DMS 273 (cell line): ENCODE measurements at regions not wholly inside any gene's neighbourhood (a gene's known extent, or its start where the extent isn't known, plus 50 kb on each side); places are given as distances from the start of the nearest gene placed in this dataset.
"Not testable (repeated sequence)": the region's sequence is repeated elsewhere in the genome, so short reads cannot be mapped to it uniquely, and the experiment has no call there.

ENCODE experiments used
- DNase-seq: peaks from one replicate; lab custom pipeline; 2025; ENCODE audit not compliant: unreplicated experiment; lab: John Stamatoyannopoulos, UW

DNA sequence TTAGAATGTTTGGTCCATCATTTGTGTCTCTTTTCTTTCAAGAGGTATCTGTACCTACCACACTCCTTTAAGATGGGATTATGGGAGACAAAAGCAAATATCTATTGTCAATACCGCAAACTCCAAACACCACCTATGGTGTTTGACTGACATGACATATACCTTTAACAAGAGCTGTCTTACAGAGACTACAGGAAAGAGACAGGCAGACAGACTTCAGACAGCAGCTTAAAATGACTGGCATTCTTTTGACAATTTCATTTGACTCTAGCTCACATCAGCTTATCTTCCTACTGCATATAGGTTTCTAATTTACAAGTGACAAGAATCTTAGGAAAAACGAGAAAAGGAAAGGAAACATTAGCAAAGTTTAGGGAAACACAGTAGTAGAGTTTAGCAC lies 256.0 kb upstream of the TFAP2D start:
- no peak for DNase-seq

DNA sequence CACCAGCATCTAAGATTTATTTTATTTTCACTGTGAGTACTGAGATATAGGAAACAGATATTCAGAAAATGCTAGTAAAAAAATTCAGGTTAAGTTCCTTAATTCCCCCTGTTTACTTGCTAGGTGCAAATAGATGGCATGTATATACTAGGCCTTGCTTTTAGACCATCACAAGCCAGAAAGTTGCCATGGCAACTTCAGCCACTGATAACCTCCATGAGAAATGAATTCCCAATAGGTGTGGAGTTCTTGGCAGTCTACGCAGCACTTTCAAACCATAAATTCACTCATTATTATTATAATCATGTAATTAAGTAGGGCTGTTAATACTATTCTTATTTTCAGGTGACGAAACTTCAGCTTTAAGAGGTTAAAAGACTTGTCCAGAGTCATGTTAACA lies 251.6 kb upstream of the TFAP2D start:
- DNase-seq: no peak

DNA sequence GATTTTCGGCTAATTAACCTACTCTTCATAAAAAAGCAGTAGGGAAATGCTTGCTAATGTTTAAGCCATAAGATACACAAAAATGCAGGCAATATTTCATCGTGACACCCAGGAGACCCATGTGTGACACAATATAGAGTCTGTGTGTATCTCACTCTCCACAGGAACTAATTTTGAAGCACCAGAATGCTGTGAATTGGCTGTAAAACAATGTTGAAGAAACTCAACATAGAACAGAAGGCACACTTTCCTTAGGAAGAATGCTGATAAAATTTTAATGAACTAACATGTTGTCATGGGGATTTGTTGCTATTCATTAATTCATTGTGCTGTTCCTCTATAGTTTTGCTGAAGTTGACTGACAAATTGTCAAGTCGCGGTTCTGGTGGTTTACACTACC lies 249.4 kb upstream of the TFAP2D start:
- no peak for DNase-seq

DNA sequence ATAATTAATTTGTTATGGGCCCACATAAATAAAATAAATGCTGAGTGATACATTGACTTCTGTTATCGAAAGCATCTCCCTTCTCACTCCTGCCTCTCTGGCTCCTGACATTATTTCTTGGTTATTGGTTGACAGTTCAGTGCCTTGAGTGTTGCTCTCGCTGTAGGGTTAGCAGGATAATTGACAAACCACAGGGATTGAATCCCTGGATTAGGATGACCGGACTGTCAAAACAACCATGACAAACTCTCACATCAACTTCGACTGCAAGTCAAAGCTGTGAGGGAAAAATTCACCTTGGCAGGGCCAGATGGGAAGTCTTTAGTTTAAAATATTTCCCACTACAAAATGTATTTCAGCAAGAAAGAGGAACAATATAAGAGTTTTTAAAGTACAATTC lies 245.4 kb upstream of the TFAP2D start:
- DNase-seq: no peak

DNA sequence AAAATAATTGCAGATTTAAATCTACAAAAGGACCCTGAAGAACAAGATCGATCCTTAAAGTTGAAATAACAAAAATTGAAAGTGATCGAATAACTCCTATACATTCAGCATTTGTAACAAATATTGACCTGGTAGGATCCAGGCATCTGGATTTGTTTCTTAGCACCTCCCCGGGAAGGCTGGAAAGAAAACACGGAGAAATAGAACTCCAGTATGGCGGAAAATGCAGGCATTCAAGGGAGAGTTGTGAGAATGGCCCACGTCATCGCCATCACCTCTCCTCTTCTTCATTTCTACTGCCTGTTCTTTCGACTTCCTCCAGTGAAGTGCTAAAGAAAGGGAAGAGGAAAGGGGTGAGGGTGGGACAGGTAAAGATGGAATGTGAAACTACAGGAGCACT lies 242.3 kb upstream of the TFAP2D start:
- DNase-seq: no peak

DNA sequence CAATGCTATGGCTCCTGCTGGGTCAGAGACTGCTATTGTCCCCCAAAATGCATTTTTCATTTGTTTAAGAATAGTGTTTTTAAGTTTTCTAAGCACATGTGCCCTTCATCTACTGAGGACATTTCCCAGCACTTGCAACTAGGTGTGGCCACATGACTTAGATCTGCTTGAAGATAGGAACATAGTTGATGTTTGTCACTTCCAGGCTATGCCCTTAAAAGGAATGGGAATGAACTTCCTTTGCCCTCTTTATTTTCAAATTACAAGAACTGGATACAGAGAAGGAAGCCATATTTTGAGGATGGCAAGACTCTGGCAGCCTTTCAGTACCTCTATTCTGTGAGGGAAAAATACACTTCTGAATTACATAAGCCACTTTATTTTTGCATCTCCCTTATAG lies 203.0 kb upstream of the TFAP2D start:
- DNase-seq: no peak

DNA sequence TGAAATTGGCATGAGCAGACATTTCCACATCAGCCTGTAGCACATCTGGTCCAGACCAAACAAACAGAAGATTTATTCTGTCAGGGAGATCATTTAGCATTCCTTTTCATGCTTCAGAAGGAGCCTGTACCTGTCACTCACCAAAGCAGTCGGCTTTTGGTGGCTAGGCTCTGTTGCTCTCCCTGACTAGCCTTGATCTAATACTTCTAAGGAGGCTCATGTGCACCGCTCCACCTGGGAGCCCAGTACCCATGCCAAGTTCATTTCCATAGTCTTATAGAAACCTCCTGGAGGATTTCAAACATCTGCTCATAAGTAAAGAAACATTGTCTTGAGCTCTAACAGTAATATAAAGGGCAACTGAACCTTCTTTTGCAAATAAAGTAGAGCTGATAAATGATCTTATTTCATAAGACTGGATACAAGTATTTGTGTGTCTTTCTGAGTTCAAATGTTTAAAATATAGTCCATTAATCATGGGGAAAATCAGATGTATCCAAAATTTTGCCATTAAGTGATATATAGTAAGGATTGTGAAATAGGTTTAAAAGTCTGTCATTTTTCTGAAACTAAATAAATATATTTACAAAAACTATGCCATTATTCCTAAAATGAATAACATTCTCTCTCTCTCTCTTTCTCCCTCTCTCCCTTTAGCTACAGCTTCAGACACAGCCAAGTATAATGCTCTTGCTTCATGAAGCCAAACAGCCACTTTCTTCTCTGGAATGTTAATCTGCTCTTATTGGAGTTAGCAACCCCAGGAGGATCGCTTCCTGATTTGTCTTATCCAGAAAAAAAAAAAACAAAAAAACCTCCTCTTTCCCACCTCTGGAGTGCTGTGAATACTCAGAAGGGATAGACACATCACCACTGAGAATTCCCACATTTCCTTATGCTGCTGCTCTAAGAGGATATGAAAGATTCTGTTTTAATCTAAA lies 192.7 kb upstream of the TFAP2D start:
- no peak for DNase-seq

DNA sequence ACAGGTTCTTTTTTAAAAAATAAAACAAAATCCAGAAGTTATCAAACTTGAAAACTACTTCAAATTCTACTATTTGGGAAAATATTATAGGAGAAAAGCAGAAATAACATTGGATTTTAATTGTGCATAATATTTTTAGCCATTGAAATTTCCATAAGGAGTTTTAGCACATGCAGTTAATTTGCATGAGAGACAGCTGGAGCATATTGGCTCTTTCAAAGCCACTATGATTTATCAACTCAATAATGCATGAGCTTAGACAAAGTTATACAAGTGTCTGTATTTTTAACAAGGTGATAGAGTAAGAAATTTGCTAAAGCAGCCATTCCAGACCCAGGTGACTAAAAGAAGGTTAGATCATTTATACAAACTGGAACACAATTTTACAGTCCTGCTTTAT lies 189.0 kb upstream of the TFAP2D start:
- no peak for DNase-seq

DNA sequence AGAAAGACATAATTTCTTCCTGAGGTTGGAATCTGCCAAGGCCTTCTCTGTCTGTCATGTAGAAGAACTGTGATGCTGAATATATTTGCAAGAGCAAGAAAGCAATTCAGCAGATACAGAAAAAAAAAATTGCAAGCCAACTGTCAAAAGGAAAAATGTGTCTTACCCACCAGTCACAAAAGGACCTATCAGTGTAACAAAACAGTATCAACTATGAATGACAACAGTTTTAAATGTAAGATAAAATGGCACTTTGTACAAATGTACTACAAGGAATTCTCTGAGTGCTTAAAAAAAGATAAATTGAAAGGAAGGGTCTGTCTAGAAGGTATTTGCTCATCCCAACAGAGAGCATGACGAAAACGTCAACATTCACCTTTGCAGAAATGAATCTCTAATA lies 185.3 kb upstream of the TFAP2D start:
- DNase-seq: no peak

DNA sequence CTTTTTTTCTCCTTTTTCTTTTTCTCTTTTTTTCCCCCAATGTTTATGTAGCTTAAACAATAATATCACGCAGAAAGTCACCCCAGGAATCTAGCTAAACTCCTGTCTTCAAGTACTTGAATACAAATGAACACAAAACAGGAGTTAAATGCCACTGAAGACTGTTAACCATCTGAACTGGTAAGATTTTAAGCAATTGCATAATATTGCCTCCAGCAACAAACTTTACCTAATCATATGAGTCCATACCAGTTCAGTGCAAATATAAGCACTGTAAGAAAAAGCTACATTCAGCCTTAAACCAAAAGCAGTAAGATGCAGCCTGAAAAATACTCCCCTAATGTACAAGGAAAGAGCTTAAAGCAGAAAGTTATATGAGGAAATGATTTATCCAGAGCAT lies 173.9 kb upstream of the TFAP2D start:
- DNase-seq: no peak

DNA sequence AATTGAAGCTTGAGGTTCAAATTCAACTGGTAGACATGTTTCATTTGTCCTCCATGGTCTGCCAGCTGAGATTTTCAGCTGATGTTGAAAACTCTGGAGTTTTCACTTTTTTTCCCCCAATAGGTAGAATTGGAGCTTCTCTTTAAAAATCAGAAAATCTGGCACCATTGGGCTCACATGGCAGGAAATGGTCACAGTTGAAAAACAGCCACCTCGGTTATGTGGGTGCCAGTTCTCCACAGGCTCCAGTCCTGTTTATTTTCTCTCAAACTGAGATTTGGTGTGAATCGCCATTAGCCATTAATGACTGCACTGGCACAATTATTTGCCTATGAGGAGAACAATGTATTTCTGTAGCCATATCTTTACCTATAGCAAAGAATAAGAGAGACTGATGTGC lies 171.4 kb upstream of the TFAP2D start:
- no peak for DNase-seq

DNA sequence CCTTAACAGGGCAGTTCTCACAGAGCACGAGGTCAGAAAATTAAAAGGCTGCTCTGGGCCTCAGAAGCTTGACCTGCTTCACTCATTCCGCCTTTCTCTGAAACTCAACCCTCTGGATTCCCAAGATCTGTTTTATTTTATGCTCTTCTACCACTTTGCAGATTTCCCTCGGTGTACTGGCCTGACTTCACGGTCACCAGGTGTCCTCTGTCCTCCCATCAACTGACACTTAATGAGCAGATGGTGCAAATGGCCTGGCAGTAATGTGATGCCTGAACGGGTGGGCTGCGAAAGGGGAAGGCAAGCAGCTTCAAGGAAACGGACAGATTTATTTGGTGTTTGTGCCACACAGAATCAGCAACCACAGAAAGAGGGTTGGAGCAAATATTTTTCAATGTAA lies 169.7 kb upstream of the TFAP2D start:
- no peak for DNase-seq

DNA sequence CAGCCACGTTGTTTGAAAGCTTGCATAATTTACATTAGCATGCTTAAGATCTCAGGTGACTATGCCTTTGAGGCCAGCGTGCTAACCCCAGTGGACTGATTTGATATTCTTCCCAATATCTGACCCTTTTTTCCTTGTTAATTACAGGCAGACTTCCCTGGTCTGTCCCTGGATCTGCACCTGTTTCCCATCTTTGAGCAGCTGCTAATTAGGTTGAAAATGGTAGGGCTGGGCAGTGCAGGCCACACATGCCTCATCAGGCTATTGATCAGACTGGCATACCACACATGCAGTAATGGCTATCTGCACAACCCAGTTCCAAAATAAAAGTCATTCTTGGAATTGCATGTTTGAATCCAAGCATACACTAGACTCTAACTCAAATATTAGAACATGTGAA lies 164.3 kb upstream of the TFAP2D start:
- no peak for DNase-seq

DNA sequence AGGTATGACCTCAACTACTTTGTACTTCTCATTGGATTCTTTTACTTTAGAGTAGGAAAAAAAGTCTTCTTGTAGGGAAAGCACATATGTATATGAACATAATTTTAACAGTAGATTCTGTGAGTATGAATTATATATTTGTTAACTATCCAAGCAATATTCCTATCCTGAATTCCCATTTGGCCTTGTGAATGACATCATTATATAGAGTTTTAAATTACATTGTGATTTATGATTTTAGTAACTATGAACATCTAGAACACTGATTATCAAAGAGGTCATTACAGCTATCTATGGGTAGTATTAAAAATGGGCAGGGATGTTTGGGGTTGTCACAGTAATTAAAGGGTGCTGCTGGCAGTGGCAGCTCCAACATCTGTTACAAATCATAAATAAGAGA lies 163.9 kb upstream of the TFAP2D start:
- DNase-seq: no peak

DNA sequence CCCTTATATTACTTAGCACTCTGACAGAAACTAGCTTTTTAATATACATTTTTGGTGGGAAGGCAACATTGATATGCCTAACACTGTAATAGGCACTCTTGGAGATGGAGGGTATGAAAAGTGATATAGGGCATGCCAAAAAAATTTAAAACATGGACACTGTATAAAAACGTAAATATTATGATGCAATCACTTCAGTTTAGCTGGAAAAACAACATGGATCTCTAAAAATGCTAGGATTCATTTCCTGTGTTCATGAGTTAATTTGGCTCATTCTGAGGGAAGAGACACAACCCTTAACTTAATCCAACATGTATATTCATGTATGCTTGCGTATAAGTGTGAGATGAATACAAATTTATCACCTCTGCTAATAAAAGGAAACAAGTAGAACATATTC lies 157.3 kb upstream of the TFAP2D start:
- no peak for DNase-seq

DNA sequence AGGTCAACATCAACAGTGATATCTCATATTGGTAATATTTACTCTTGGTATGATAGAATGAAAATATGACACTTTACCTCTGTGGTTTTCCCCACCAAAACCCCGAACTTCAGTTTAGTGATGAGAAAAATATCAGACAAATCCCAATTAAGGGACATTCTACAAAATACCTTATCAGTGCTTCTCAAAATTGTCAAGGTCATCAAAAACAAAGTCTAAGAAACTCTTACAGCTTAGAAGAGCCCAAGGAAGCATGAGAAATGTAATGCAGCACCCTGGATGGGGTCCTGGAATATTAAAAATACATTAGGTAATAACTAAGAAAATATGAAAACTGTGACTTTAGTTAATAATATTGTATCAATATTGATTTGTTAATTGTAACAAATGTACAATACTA lies 148.3 kb upstream of the TFAP2D start:
- DNase-seq: no peak

DNA sequence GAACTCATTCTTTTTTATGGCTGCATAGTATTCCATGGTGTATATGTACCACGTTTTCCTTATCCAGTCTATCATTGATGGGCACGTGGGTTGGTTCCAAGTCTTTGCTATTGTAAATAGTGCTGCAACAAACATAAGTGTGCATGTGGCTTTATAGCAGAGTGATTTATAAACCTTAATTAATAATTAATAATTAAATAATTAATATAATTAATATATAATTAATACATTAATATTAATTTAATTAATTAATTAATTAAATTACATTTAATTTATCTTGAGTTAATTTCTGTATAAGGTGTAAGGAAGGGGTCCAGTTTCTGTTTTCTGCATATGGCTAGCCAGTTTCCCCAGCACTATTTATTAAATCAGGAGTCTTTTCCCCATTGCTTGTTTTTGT lies 142.1 kb upstream of the TFAP2D start:
- DNase-seq: not testable (repeated sequence)

DNA sequence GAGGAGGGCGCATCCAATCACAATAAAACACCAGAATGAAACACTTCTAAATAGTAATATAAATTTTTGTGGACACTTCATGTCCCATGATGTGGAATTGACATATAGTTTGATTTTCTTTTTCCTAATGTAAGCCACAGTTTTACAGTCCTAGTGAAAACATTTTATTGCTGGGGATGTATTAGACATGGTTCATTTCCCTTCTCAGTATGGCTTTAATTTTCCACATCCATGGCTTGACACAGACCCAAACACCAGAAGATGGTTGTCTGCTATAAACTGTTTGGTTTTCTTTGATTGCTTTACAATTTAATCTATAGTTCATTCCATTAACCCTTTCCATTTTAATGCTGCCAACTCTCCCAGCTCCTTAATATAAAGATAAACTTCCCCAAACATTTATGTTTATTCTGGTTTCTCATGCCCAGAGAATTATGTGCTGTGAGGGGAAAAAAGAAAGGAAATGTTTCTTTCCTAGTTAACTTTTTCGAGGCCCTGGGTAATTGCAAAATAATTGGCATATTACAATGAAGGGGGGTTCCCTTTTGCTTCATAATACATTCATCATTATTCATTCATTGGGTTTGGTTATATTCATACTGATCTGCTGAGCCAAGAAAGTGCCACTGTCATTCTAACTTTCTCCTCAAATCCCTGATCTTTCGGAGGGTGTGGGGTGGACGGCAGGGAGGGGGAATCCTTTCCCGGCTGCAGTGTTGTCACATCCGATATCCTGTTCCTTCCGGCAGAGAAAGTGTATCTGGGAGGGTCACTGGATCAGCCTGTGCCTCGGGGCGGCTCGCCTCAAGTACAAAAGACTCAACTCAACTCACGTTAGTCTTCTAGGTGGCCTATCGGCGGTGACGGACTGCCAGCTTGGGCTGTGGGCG lies 127.6 kb upstream of the TFAP2D start:
- no peak for DNase-seq

DNA sequence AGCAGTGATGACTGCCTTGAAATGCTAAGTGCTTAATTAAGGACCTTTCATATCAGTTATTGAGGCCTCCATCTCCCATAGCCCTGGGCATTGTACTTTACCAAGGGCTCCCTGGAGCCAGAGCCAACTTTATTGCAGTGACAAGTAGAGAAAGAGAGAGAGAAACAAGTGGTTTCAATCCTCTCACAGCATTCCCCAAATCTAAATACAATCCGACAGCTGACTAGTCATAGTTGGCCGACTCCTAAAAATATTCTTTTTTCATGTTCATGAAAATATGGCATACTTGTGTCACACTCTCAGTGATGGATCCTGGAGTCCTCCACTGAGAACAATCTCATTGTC lies 127.0 kb upstream of the TFAP2D start:
- DNase-seq: no peak

DNA sequence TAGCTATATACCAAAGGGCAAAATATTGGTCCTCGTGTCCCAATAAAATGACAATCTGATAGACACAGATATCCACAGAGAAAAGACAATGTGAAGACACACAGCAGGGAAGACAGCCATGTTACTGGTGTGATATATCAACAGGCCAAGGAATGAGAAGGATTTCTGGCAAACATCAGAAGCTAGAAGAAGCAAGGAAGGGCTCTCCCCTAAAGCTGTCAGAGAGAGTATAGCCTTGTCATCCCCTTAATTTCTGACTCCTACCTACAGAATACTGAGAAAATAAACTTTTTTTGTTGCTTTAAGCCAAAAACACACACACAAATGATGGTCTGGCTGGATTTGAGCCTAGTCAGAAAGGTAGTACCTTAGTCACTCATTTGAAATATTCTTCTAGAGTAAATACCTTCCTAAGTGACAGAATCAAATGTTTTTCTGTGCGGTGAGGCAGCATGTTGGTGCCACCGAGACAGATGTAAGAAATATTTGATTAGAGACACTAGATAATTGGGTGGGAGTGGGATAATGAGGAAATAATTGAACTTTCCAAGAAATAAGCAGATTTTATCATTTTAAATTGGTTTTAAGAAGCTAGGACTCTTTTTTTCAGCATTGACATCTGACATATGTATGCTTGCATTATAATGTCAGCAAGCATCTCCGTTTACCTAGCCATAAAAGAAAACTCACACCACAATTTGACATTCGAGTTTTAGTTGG lies 123.4 kb upstream of the TFAP2D start:
- DNase-seq: no peak

DNA sequence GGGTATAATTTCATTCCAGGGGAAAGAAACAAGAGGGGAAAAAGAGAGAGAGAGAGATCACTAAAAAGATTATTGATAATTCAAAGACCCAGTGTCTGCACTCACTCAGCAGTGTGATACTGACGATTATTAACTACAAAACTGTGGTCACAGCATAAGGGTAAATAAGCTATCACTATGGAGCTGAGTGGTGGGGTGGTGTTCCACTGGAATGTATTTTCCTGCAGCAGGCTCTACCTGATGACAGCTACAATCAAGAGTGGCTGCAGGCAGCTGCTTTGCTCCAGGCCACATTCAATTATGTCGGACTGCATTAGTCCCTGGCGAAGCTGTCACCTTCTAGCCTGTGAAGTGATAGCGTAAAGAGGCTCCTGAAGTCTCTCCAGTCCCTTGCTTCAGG lies 122.2 kb upstream of the TFAP2D start:
- no peak for DNase-seq

DNA sequence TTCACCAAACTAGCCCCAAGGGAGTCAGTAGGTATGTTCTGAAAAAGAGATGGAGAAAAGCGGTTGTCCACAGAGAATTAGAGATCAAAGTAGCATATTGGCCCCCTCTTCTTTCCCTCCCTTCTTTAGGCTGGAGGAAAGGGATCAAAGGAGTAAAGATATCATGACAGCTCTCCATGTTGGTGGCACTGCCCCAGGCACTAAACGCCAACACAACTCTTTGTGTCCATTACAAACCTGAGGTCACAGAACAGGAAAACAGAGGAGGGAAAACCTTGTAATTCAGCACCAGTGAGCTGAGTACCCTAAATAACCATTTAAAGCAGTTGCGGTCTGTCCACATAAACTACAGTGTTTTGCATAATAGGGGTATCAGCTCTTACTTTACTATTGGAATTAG lies 113.0 kb upstream of the TFAP2D start:
- DNase-seq: no peak
